Neural progenitor cell (in vitro differentiated cells): ENCODE measurements at regions not wholly inside any gene's neighbourhood (a gene's known extent, or its start where the extent isn't known, plus 50 kb on each side); places are given as distances from the start of the nearest gene placed in this dataset.

Experiments used
- DNase-seq: peaks from one replicate; pipeline ENCODE4 v3.0.0-alpha.2; 2016; ENCODE audit warnings: low spot score
- H2AFZ ChIP-seq: fragments of 200-600 bp; sonication (generic); replicated peaks from 2 replicates; pipeline ENCODE4 v1.6.1; 2016; ENCODE audit warnings: antibody characterized with exemption
- H3F3A ChIP-seq: fragments of 200-600 bp; sonication (generic); 2 replicates; pipeline ENCODE4 v1.6.1; 2016; ENCODE audit warnings: antibody characterized with exemption, low read depth
- H3K27ac ChIP-seq: fragments of 200-600 bp; sonication (generic); 2 replicates; pipeline ENCODE4 v1.5.1; 2016; ENCODE audit warnings: mild to moderate bottlenecking
- H3K27me3 ChIP-seq: fragments of 200-600 bp; sonication (generic); 2 replicates; pipeline ENCODE4 v1.6.1; 2016; ENCODE audit warnings: mild to moderate bottlenecking, moderate library complexity
- H3K36me3 ChIP-seq: fragments of 200-600 bp; sonication (generic); 2 replicates; pipeline ENCODE4 v1.5.1; 2016
- H3K4me1 ChIP-seq: fragments of 200-600 bp; sonication (generic); 2 replicates; pipeline ENCODE4 v1.6.1; 2016; ENCODE audit warnings: mixed run types
- H3K4me2 ChIP-seq: fragments of 200-600 bp; sonication (generic); 2 replicates; pipeline ENCODE4 v1.6.1; 2016
- H3K4me3 ChIP-seq: fragments of 200-600 bp; sonication (generic); 2 replicates; pipeline ENCODE4 v1.5.1; 2016
- H3K79me2 ChIP-seq: fragments of 200-600 bp; sonication (generic); 2 replicates; pipeline ENCODE4 v1.6.1; 2016; ENCODE audit warnings: low read depth
- H3K9ac ChIP-seq: fragments of 200-600 bp; sonication (generic); 2 replicates; pipeline ENCODE4 v1.6.1; 2016
- H3K9me3 ChIP-seq: fragments of 200-600 bp; sonication (generic); 2 replicates; pipeline ENCODE4 v1.5.1; 2016; ENCODE audit warnings: low read depth
- H4K20me1 ChIP-seq: fragments of 200-600 bp; sonication (generic); 2 replicates; pipeline ENCODE4 v1.6.1; 2016; ENCODE audit warnings: low read depth
- H3K27ac Mint-ChIP-seq: 3 replicates; pipeline ENCODE4 v1.8.0; 2021; ENCODE audit warnings: mixed read lengths
- H3K27me3 Mint-ChIP-seq: 2 replicates; pipeline ENCODE4 v1.8.0; 2022; ENCODE audit warnings: low read depth, mild to moderate bottlenecking, inconsistent platforms, moderate library complexity, mixed read lengths; ENCODE audit not compliant: insufficient read depth
- H3K36me3 Mint-ChIP-seq: 3 replicates; pipeline ENCODE4 v1.8.0; 2021; ENCODE audit warnings: mixed read lengths
- H3K4me1 Mint-ChIP-seq: 3 replicates; pipeline ENCODE4 v1.8.0; 2021; ENCODE audit warnings: mixed read lengths
- H3K4me3 Mint-ChIP-seq: 3 replicates; pipeline ENCODE4 v1.8.0; 2021; ENCODE audit warnings: mild to moderate bottlenecking, moderate library complexity, mixed read lengths
- H3K9me3 Mint-ChIP-seq: 3 replicates; pipeline ENCODE4 v1.8.0; 2020; ENCODE audit warnings: mixed read lengths
- CTCF ChIP-seq: fragments of 200-600 bp; sonication (generic); IDR thresholded peaks from 2 replicates; pipeline ENCODE4 v1.5.1; 2017; ENCODE audit warnings: antibody characterized with exemption, mild to moderate bottlenecking
- EZH2 ChIP-seq: fragments of 200-600 bp; sonication (generic); IDR thresholded peaks from 2 replicates; pipeline ENCODE4 v1.6.1; 2017; ENCODE audit warnings: antibody characterized with exemption, mild to moderate bottlenecking, moderate library complexity
- EZH2phosphoT487 ChIP-seq: fragments of 200-600 bp; sonication (generic); IDR thresholded peaks from 2 replicates; pipeline ENCODE4 v1.6.1; 2017; ENCODE audit warnings: antibody characterized with exemption

GRCh38 chr1:168893359-168893801, 164.4 kb upstream of the DPT start:
- H3K9me3 Mint-ChIP-seq: no peaks in the 10 kb centered on the region
- no peaks in the 10 kb centered on the region for H3K4me1 ChIP-seq
- no peaks in the 10 kb centered on the region for H3K36me3 ChIP-seq
- no peaks in the 10 kb centered on the region for H3K9me3 ChIP-seq
- TF ChIP-seq EZH2 (no peak), EZH2phosphoT487 (no peak), CTCF (no peak)
- H3K4me2 ChIP-seq: no peak overlapping the region
- no peak overlapping the region for H3K9ac ChIP-seq
- no peak for DNase-seq
- H3K4me3 ChIP-seq: no peak overlapping the region
- H4K20me1 ChIP-seq: no peaks in the 10 kb centered on the region
- H3K27me3 Mint-ChIP-seq: peaks cover 4% of the 10 kb centered on the region
- H3K36me3 Mint-ChIP-seq: no peaks in the 10 kb centered on the region
- no peaks in the 10 kb centered on the region for H3K79me2 ChIP-seq
- H3K4me3 Mint-ChIP-seq: no peak overlapping the region
- peak overlapping the region; percentile 14 for H2AFZ ChIP-seq
- H3K4me1 Mint-ChIP-seq: peaks cover 4% of the 10 kb centered on the region
- H3F3A ChIP-seq: no peaks in the 10 kb centered on the region
- peak overlapping the region; percentile 31 for H3K27ac Mint-ChIP-seq
- H3K27ac ChIP-seq: no peak overlapping the region
- H3K27me3 ChIP-seq: no peaks in the 10 kb centered on the region

GRCh38 chr1:168894397-168894903, 165.4 kb upstream of the DPT start:
- peaks cover 4% of the 10 kb centered on the region for H3K4me1 Mint-ChIP-seq
- H3K4me2 ChIP-seq: no peak overlapping the region
- H2AFZ ChIP-seq: no peak overlapping the region
- H3K4me1 ChIP-seq: no peaks in the 10 kb centered on the region
- H3K36me3 Mint-ChIP-seq: no peaks in the 10 kb centered on the region
- no peak overlapping the region for H3K4me3 ChIP-seq
- no peak overlapping the region for H3K27ac ChIP-seq
- H3K36me3 ChIP-seq: no peaks in the 10 kb centered on the region
- H3K27ac Mint-ChIP-seq: no peak overlapping the region
- peaks cover 4% of the 10 kb centered on the region for H3K27me3 Mint-ChIP-seq
- H3K27me3 ChIP-seq: no peaks in the 10 kb centered on the region
- no peak overlapping the region for H3K4me3 Mint-ChIP-seq
- no peaks in the 10 kb centered on the region for H3K9me3 Mint-ChIP-seq
- DNase-seq: no peak
- TF ChIP-seq CTCF: no peak
- TF ChIP-seq EZH2phosphoT487: no peak
- no peak for TF ChIP-seq EZH2
- no peak overlapping the region for H3K9ac ChIP-seq
- H3K9me3 ChIP-seq: no peaks in the 10 kb centered on the region
- no peaks in the 10 kb centered on the region for H3F3A ChIP-seq
- no peaks in the 10 kb centered on the region for H4K20me1 ChIP-seq
- H3K79me2 ChIP-seq: no peaks in the 10 kb centered on the region

GRCh38 chr1:168897249-168897648, 168.2 kb upstream of the DPT start:
- H3K79me2 ChIP-seq: no peaks in the 10 kb centered on the region
- Mint-ChIP-seq H3K9me3 (no peaks in the 10 kb centered on the region), H3K27me3 (peaks cover 4% of the 10 kb centered on the region), H3K36me3 (no peaks in the 10 kb centered on the region), H3K27ac (no peak overlapping the region), H3K4me1 (peaks cover 4% of the 10 kb centered on the region), H3K4me3 (no peak overlapping the region)
- H3K36me3 ChIP-seq: no peaks in the 10 kb centered on the region
- H3K27me3 ChIP-seq: no peaks in the 10 kb centered on the region
- H4K20me1 ChIP-seq: no peaks in the 10 kb centered on the region
- no peak for DNase-seq
- H3K4me3 ChIP-seq: no peak overlapping the region
- no peaks in the 10 kb centered on the region for H3F3A ChIP-seq
- TF ChIP-seq EZH2 (no peak), CTCF (no peak), EZH2phosphoT487 (no peak)
- no peaks in the 10 kb centered on the region for H3K4me1 ChIP-seq
- no peak overlapping the region for H3K27ac ChIP-seq
- H3K4me2 ChIP-seq: no peak overlapping the region
- H2AFZ ChIP-seq: no peak overlapping the region
- no peaks in the 10 kb centered on the region for H3K9me3 ChIP-seq
- H3K9ac ChIP-seq: no peak overlapping the region
